ENCODE measurements at regions not wholly inside any gene's neighbourhood (a gene's known extent, or its start where the extent isn't known, plus 50 kb on each side); places are given as distances from the start of the nearest gene placed in this dataset.

GRCh38 chrX:155679715-155680114 lies 67.0 kb upstream of the TMLHE start:
- no peak for DNase-seq

GRCh38 chrX:155673338-155673737 lies 60.6 kb upstream of the TMLHE start:
- no peak for DNase-seq

GRCh38 chrX:155666741-155667140 lies 54.0 kb upstream of the TMLHE start:
- DNase-seq = no peak
